CD4-positive, CD25-positive, alpha-beta regulatory T cell (primary cell): ENCODE measurements at regions not wholly inside any gene's neighbourhood (a gene's known extent, or its start where the extent isn't known, plus 50 kb on each side); places are given as distances from the start of the nearest gene placed in this dataset.
"Not testable (repeated sequence)": the region's sequence is repeated elsewhere in the genome, so short reads cannot be mapped to it uniquely, and the experiment has no call there.

Experiments
- ATAC-seq, 2 donors: fragments of 150-1000 bp; cut with Tn5 transposase; one replicate each; pipeline ENCODE4 v1.10.0; 2021; ENCODE audit warnings: low read depth in 2 of 2, moderate number of reproducible peaks in 2 of 2, moderate library complexity in 1 of 2
- DNase-seq, 3 donors: peaks; one replicate each; pipeline versions ENCODE4 v3.0.0 to v3.0.0-alpha.2; 2012 to 2022; ENCODE audit warnings: mixed read lengths in 1 of 3
- H3K27ac ChIP-seq: one replicate; pipeline ENCODE4 v1.7.0; 2013; ENCODE audit warnings: mild to moderate bottlenecking, low read length; ENCODE audit not compliant: insufficient read depth, poor library complexity, severe bottlenecking
- H3K27me3 ChIP-seq: one replicate; pipeline ENCODE4 v1.7.0; 2013; ENCODE audit warnings: low read length; ENCODE audit not compliant: control insufficient read depth, insufficient read depth
- H3K36me3 ChIP-seq: one replicate; pipeline ENCODE4 v1.7.0; 2013; ENCODE audit warnings: mild to moderate bottlenecking, low read length, moderate library complexity; ENCODE audit not compliant: control insufficient read depth, insufficient read depth
- H3K4me1 ChIP-seq: 2 replicates; pipeline ENCODE4 v1.7.0; 2013; ENCODE audit warnings: mild to moderate bottlenecking, low read length; ENCODE audit not compliant: insufficient read depth, control insufficient read depth, poor library complexity, severe bottlenecking
- H3K4me3 ChIP-seq: one replicate; pipeline ENCODE4 v1.7.0; 2013; ENCODE audit warnings: low read depth, mild to moderate bottlenecking, low read length, moderate library complexity
- H3K9me3 ChIP-seq, 2 experiments: 1 replicate in 1 of 2; 2 replicates in 1 of 2; pipeline ENCODE4 v1.7.0; 2013; ENCODE audit warnings: low read length in 2 of 2, mild to moderate bottlenecking in 1 of 2, moderate library complexity in 1 of 2; ENCODE audit not compliant: control insufficient read depth in 2 of 2
- H3K27ac Mint-ChIP-seq, 3 donors: one replicate each; pipeline ENCODE4 v1.8.0; 2020 to 2022; ENCODE audit warnings: mild to moderate bottlenecking in 3 of 3, mixed read lengths in 3 of 3, moderate library complexity in 2 of 3
- H3K27me3 Mint-ChIP-seq: one replicate; pipeline ENCODE4 v1.8.0; 2022; ENCODE audit warnings: mild to moderate bottlenecking, mixed read lengths
- H3K36me3 Mint-ChIP-seq: one replicate; pipeline ENCODE4 v1.8.0; 2020; ENCODE audit warnings: mixed read lengths
- H3K4me1 Mint-ChIP-seq, 4 donors: one replicate each; pipeline ENCODE4 v1.8.0; 2020 to 2022; ENCODE audit warnings: mixed read lengths in 4 of 4, mild to moderate bottlenecking in 1 of 4
- H3K4me3 Mint-ChIP-seq, 4 donors: one replicate each; pipeline ENCODE4 v1.8.0; 2020 to 2022; ENCODE audit warnings: mild to moderate bottlenecking in 4 of 4, mixed read lengths in 4 of 4, moderate library complexity in 3 of 4
- H3K9me3 Mint-ChIP-seq, 7 donors: one replicate each; pipeline ENCODE4 v1.8.0; 2020 to 2022; ENCODE audit warnings: mixed read lengths in 7 of 7, mild to moderate bottlenecking in 3 of 7, moderate library complexity in 2 of 7

GRCh38 chr5:144048259-144048856, 122.1 kb downstream of the YIPF5 start:
- H3K4me3 ChIP-seq: no peak overlapping the region
- H3K36me3 ChIP-seq: no peaks in the 10 kb centered on the region
- Mint-ChIP-seq H3K27me3 (peaks cover 4% of the 10 kb centered on the region), H3K4me1 (no peaks in the 10 kb centered on the region), H3K36me3 (no peaks in the 10 kb centered on the region), H3K4me3 (no peak overlapping the region), H3K9me3 (peaks cover 0 to 8% (median 0%) of the 10 kb centered on the region in 7 donors), H3K27ac (no peak overlapping the region)
- DNase-seq (no peak), ATAC-seq (no peak)
- H3K27me3 ChIP-seq: no peaks in the 10 kb centered on the region
- H3K27ac ChIP-seq: no peak overlapping the region
- no peaks in the 10 kb centered on the region for H3K9me3 ChIP-seq
- H3K4me1 ChIP-seq: no peaks in the 10 kb centered on the region

DNA sequence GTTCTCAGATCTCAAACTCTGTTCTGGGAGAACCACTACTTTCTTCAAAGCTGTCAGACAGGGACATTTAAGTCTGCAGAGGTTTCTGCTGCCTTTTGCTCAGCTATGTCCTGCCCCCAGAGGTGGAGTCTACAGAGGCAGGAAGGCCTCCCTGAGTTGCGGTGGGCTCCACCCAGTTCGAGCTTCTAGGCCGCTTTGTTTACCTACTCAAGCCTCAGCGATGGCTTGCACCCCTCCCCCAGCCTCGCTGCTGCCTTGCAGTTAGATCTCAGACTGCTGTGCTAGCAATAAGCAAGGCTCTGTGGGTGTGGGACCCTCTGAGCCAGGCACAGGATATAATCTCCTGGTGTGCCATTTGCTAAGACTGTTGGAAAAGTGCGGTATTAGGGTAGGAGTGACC, 115.1 kb downstream of the YIPF5 start:
- H3K4me3 Mint-ChIP-seq, H3K9me3 ChIP-seq, H3K27me3 Mint-ChIP-seq, H3K4me3 ChIP-seq, H3K36me3 ChIP-seq, H3K27ac Mint-ChIP-seq, DNase-seq, H3K27me3 ChIP-seq, H3K4me1 ChIP-seq, H3K27ac ChIP-seq, ATAC-seq, H3K36me3 Mint-ChIP-seq, H3K4me1 Mint-ChIP-seq: not testable (repeated sequence)
- H3K9me3 Mint-ChIP-seq: peaks cover 0 to 17% (median 7%) of the 10 kb centered on the region in 7 donors

DNA sequence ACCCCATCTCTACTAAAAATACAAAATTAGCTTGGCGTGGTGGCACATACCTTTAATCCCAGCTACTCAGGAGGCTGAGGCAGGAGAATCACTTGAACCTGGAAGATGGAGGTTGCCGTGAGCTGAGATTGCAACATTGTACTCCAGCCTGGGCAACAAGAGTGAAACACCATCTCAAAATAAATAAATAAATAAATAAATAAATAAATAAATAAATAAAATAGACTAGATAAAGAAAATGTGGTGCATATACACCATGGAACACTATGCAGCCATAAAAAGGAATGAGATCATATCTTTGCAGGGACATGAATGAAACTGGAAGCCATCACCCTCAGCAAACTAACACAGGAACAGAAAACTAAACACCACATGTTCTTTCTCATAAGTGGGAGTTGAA, 110.4 kb downstream of the YIPF5 start:
- not testable (repeated sequence) for H3K36me3 Mint-ChIP-seq, ATAC-seq

GRCh38 chr5:144060598-144060997, 109.9 kb downstream of the YIPF5 start:
- Mint-ChIP-seq H3K27me3 (no peaks in the 10 kb centered on the region), H3K4me3 (no peak overlapping the region), H3K9me3 (peaks cover 0 to 19% (median 7%) of the 10 kb centered on the region in 7 donors), H3K27ac (no peak overlapping the region), H3K36me3 (no peaks in the 10 kb centered on the region), H3K4me1 (no peaks in the 10 kb centered on the region)
- Histone ChIP-seq H3K27me3 (no peaks in the 10 kb centered on the region), H3K27ac (no peak overlapping the region), H3K4me3 (no peak overlapping the region), H3K4me1 (no peaks in the 10 kb centered on the region), H3K9me3 (peaks cover 0 to 7% of the 10 kb centered on the region in 2 experiments), H3K36me3 (no peaks in the 10 kb centered on the region)
- DNase-seq (no peak), ATAC-seq (no peak)

More for the DNA sequence above, 110.4 kb downstream of the YIPF5 start:
- H3K4me1 ChIP-seq, DNase-seq, H3K27me3 ChIP-seq, H3K9me3 ChIP-seq, H3K4me3 ChIP-seq, H3K36me3 ChIP-seq, H3K4me3 Mint-ChIP-seq, H3K4me1 Mint-ChIP-seq, H3K27ac Mint-ChIP-seq, H3K27ac ChIP-seq, H3K27me3 Mint-ChIP-seq: not testable (repeated sequence)
- peaks cover 0 to 19% (median 7%) of the 10 kb centered on the region in 7 donors for H3K9me3 Mint-ChIP-seq

GRCh38 chr5:144065786-144066185, 104.7 kb downstream of the YIPF5 start:
- H3K4me1 Mint-ChIP-seq: no peaks in the 10 kb centered on the region
- H3K27ac Mint-ChIP-seq: no peak overlapping the region
- H3K36me3 Mint-ChIP-seq: no peaks in the 10 kb centered on the region
- no peak overlapping the region for H3K27ac ChIP-seq
- H3K4me3 Mint-ChIP-seq: no peak overlapping the region
- no peak overlapping the region for H3K4me3 ChIP-seq
- no peaks in the 10 kb centered on the region for H3K36me3 ChIP-seq
- H3K4me1 ChIP-seq: no peaks in the 10 kb centered on the region
- peaks cover 0 to 5% (median 0%) of the 10 kb centered on the region in 7 donors for H3K9me3 Mint-ChIP-seq
- peaks cover 0 to under 1% of the 10 kb centered on the region in 2 experiments for H3K9me3 ChIP-seq
- H3K27me3 Mint-ChIP-seq: no peaks in the 10 kb centered on the region
- no peak for DNase-seq
- no peaks in the 10 kb centered on the region for H3K27me3 ChIP-seq
- no peak for ATAC-seq

GRCh38 chr5:144072518-144072927, 97.9 kb downstream of the YIPF5 start:
- Histone ChIP-seq H3K36me3 (no peaks in the 10 kb centered on the region), H3K4me1 (no peaks in the 10 kb centered on the region), H3K4me3 (no peak overlapping the region), H3K27me3 (peaks cover 1% of the 10 kb centered on the region), H3K27ac (no peak overlapping the region), H3K9me3 (peaks cover 0 to 3% of the 10 kb centered on the region in 2 experiments)
- H3K27me3 Mint-ChIP-seq: peaks cover 4% of the 10 kb centered on the region
- H3K4me1 Mint-ChIP-seq: no peaks in the 10 kb centered on the region
- H3K27ac Mint-ChIP-seq: no peak overlapping the region
- ATAC-seq (no peak), DNase-seq (no peak)
- peaks cover 0 to 8% (median 3%) of the 10 kb centered on the region in 7 donors for H3K9me3 Mint-ChIP-seq
- H3K36me3 Mint-ChIP-seq: no peaks in the 10 kb centered on the region
- no peak overlapping the region for H3K4me3 Mint-ChIP-seq

- no peak for ATAC-seq
- no peaks in the 10 kb centered on the region for H3K4me1 Mint-ChIP-seq
- H3K36me3 Mint-ChIP-seq: no peaks in the 10 kb centered on the region
- Histone ChIP-seq H3K9me3 (peaks cover 0 to 11% of the 10 kb centered on the region in 2 experiments), H3K27ac (no peak overlapping the region), H3K4me3 (no peak overlapping the region), H3K27me3 (peaks cover 2% of the 10 kb centered on the region), H3K36me3 (no peaks in the 10 kb centered on the region), H3K4me1 (no peaks in the 10 kb centered on the region)
- H3K27ac Mint-ChIP-seq: peak overlapping the region in 1 of 3 donors; percentile 76
- H3K9me3 Mint-ChIP-seq: peaks cover 0 to 23% (median 12%) of the 10 kb centered on the region in 7 donors
- no peak for DNase-seq
- no peak overlapping the region for H3K4me3 Mint-ChIP-seq
- H3K27me3 Mint-ChIP-seq: peaks cover 8% of the 10 kb centered on the region
Measured at GRCh38 chr5:144076521-144077083, 93.9 kb downstream of the YIPF5 start.

DNA sequence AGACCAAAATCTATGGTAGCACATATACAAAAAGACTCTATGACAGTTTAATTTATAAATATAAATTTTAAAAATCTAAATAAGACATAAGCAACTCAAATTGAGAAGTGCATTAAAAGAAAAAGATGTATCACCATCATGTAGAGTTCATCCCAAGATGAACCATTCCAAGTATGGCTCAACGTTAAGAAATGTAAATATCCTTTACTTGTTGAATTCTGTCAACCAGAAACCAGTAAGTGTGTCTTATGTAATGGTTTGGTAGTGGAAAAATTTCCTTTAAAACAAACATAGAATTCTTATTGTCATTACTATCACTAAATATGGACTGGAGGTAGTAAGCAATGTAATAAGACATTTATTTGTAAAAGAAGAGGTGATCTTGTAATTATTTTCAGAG, 87.3 kb downstream of the YIPF5 start:
- DNase-seq: no peak
- no peaks in the 10 kb centered on the region for H3K4me1 ChIP-seq
- H3K36me3 ChIP-seq: no peaks in the 10 kb centered on the region
- no peak for ATAC-seq
- Mint-ChIP-seq H3K4me3 (no peak overlapping the region), H3K4me1 (no peaks in the 10 kb centered on the region), H3K27me3 (peaks cover 14% of the 10 kb centered on the region), H3K9me3 (peaks cover 0 to 17% (median 10%) of the 10 kb centered on the region in 7 donors), H3K27ac (no peak overlapping the region), H3K36me3 (no peaks in the 10 kb centered on the region)
- no peak overlapping the region for H3K4me3 ChIP-seq
- H3K27ac ChIP-seq: no peak overlapping the region
- peaks cover 0 to 4% of the 10 kb centered on the region in 2 experiments for H3K9me3 ChIP-seq
- H3K27me3 ChIP-seq: no peaks in the 10 kb centered on the region
